Fibroblast of villous mesenchyme (primary cell): ENCODE measurements at regions not wholly inside any gene's neighbourhood (a gene's known extent, or its start where the extent isn't known, plus 50 kb on each side); places are given as distances from the start of the nearest gene placed in this dataset.

Experiments
- DNase-seq: peaks from one replicate; pipeline ENCODE4 v3.0.0-alpha.2; 2010; ENCODE audit warnings: low read depth
- H3K4me3 ChIP-seq: 2 replicates; pipeline ENCODE4 v1.5.1; 2011; ENCODE audit warnings: low read depth, mild to moderate bottlenecking, low read length
- CTCF ChIP-seq: IDR thresholded peaks from 2 replicates; pipeline ENCODE4 v1.5.1; 2012; ENCODE audit warnings: low read depth, mild to moderate bottlenecking, low read length; ENCODE audit not compliant: insufficient read depth

GRCh38 chr6:108746366-108746765 is 101.9 kb upstream of the ARMC2 start:
- H3K4me3 ChIP-seq = no peak overlapping the region
- DNase-seq = no peak
- TF ChIP-seq CTCF = no peak

- DNase-seq = peak; percentile 78
- no peak overlapping the region for H3K4me3 ChIP-seq
- TF ChIP-seq CTCF = no peak
Observed at GRCh38 chr6:108746836-108747575, 101.2 kb upstream of the ARMC2 start.

GRCh38 chr6:108748055-108748454 is 100.2 kb upstream of the ARMC2 start:
- TF ChIP-seq CTCF = no peak
- H3K4me3 ChIP-seq = no peak overlapping the region
- peak; percentile 57 for DNase-seq

- TF ChIP-seq CTCF = no peak
- DNase-seq = no peak
- H3K4me3 ChIP-seq = no peak overlapping the region
Observed at GRCh38 chr6:108748959-108749358, 99.3 kb upstream of the ARMC2 start.

GRCh38 chr6:108750801-108751200 is 97.4 kb upstream of the ARMC2 start:
- no peak overlapping the region for H3K4me3 ChIP-seq
- DNase-seq = no peak
- TF ChIP-seq CTCF = no peak

- DNase-seq = no peak
- no peak overlapping the region for H3K4me3 ChIP-seq
- TF ChIP-seq CTCF = no peak
Observed at GRCh38 chr6:108751282-108751681, 96.9 kb upstream of the ARMC2 start.
